Mucosa of descending colon (tissue), 3 donors: ENCODE measurements at regions not wholly inside any gene's neighbourhood (a gene's known extent, or its start where the extent isn't known, plus 50 kb on each side); places are given as distances from the start of the nearest gene placed in this dataset.

ENCODE experiments used
- ATAC-seq: fragments of 200-7000 bp; cut with Tn5 transposase; one replicate; pipeline ENCODE4 v1.9.1; 2020; ENCODE audit warnings: mild to moderate bottlenecking, moderate library complexity
- DNase-seq, 3 donors: peaks; one replicate each; pipeline ENCODE4 v3.0.0-alpha.2; 2020
- H3K36me3 ChIP-seq: fragments of 200-600 bp; one replicate; pipeline ENCODE4 v1.8.0; 2021; ENCODE audit warnings: low read depth, mild to moderate bottlenecking
- H3K4me1 ChIP-seq: fragments of 200-600 bp; one replicate; pipeline ENCODE4 v1.8.0; 2021; ENCODE audit warnings: low read depth, mild to moderate bottlenecking
- H3K4me3 ChIP-seq: fragments of 200-600 bp; one replicate; pipeline ENCODE4 v1.8.0; 2021; ENCODE audit warnings: mild to moderate bottlenecking
- H3K9me3 ChIP-seq: fragments of 200-600 bp; one replicate; pipeline ENCODE4 v1.8.0; 2021; ENCODE audit warnings: mild to moderate bottlenecking
- CTCF ChIP-seq: fragments of 200-600 bp; IDR thresholded peaks from one replicate; pipeline ENCODE4 v1.8.0; 2022; ENCODE audit warnings: antibody characterized with exemption, mild to moderate bottlenecking
- intact Hi-C, 2 donors: fragments of 100-400 bp; cut with DNase I in 1 of 2; cut with micrococcal nuclease in 1 of 2; formaldehyde crosslinking; loops; one replicate each; pipeline versions ENCODE4 v1.11.0 to v1.11.1; 2022; cut with DNase I, micrococcal nuclease
- donor health status: DM: no; HTN: no; CAD: no; lungs with moderate emphysema.
- donor health status: DM: no; HTN: no; CAD: no.
- donor health status: DM: no; HTN: yes; CAD: no.

GRCh38 chr21:35833991-35834390, 226.3 kb downstream of the SETD4 start:
- intact Hi-C loops: no loop called here
- no peaks in the 10 kb centered on the region for H3K9me3 ChIP-seq
- ATAC-seq: no peak

GRCh38 chr21:35833388-35833787, 226.9 kb downstream of the SETD4 start:
- Histone ChIP-seq H3K4me3 (no peak overlapping the region), H3K36me3 (no peaks in the 10 kb centered on the region), H3K9me3 (no peaks in the 10 kb centered on the region), H3K4me1 (no peaks in the 10 kb centered on the region)
- DNase-seq (no peak), ATAC-seq (no peak)
- TF ChIP-seq CTCF: no peak
- intact Hi-C loops: no loop called here

More at GRCh38 chr21:35833991-35834390, 226.3 kb downstream of the SETD4 start:
- no peak for TF ChIP-seq CTCF
- Histone ChIP-seq H3K36me3 (no peaks in the 10 kb centered on the region), H3K4me3 (no peak overlapping the region), H3K4me1 (no peaks in the 10 kb centered on the region)
- DNase-seq: no peak

- ATAC-seq: no peak
- no peak overlapping the region for H3K4me3 ChIP-seq
- intact Hi-C loops: no loop called here
These were observed 229.1 kb downstream of the SETD4 start for GRCh38 chr21:35831230-35831629.

GRCh38 chr21:35829067-35829466, 231.3 kb downstream of the SETD4 start:
- DNase-seq (no peak), ATAC-seq (no peak)
- Histone ChIP-seq H3K4me1 (no peaks in the 10 kb centered on the region), H3K36me3 (no peaks in the 10 kb centered on the region), H3K4me3 (no peak overlapping the region), H3K9me3 (no peaks in the 10 kb centered on the region)
- no peak for TF ChIP-seq CTCF
- intact Hi-C loops: no loop called here

More at GRCh38 chr21:35831230-35831629, 229.1 kb downstream of the SETD4 start:
- Histone ChIP-seq H3K36me3 (no peaks in the 10 kb centered on the region), H3K4me1 (no peaks in the 10 kb centered on the region), H3K9me3 (no peaks in the 10 kb centered on the region)
- no peak for DNase-seq
- TF ChIP-seq CTCF: no peak

- Histone ChIP-seq H3K9me3 (no peaks in the 10 kb centered on the region), H3K36me3 (no peaks in the 10 kb centered on the region), H3K4me1 (no peaks in the 10 kb centered on the region), H3K4me3 (no peak overlapping the region)
- intact Hi-C loops: no loop called here
- ATAC-seq (no peak), DNase-seq (no peak)
- TF ChIP-seq CTCF: no peak
These were observed 232.2 kb downstream of the SETD4 start for GRCh38 chr21:35828161-35828560.

GRCh38 chr21:35827004-35827403, 233.3 kb downstream of the SETD4 start:
- Histone ChIP-seq H3K9me3 (no peaks in the 10 kb centered on the region), H3K4me3 (no peak overlapping the region), H3K4me1 (no peaks in the 10 kb centered on the region), H3K36me3 (no peaks in the 10 kb centered on the region)
- intact Hi-C loops: no loop called here
- DNase-seq (no peak), ATAC-seq (no peak)
- no peak for TF ChIP-seq CTCF
